HEK293 (cell line): ENCODE measurements at regions not wholly inside any gene's neighbourhood (a gene's known extent, or its start where the extent isn't known, plus 50 kb on each side); places are given as distances from the start of the nearest gene placed in this dataset.

Experiments
- CTCF ChIP-seq: fragments of 450-650 bp; formaldehyde crosslinking; IDR thresholded peaks from 2 replicates; pipeline ENCODE4 v1.5.1; 2016; ENCODE audit warnings: missing biosample characterization, missing genetic modification characterization
- PBX3 ChIP-seq: sonication (generic); formaldehyde crosslinking; IDR thresholded peaks from 2 replicates; pipeline ENCODE4 v1.8.1; 2022; ENCODE audit warnings: mild to moderate bottlenecking, moderate library complexity, missing genetic modification reagents
- SP2 ChIP-seq: fragments of 450-650 bp; formaldehyde crosslinking; IDR thresholded peaks from 2 replicates; pipeline ENCODE4 v1.5.1; 2016; ENCODE audit warnings: missing biosample characterization, missing genetic modification characterization
- SP7 ChIP-seq: fragments of 450-650 bp; formaldehyde crosslinking; IDR thresholded peaks from 2 replicates; pipeline ENCODE4 v1.5.1; 2016; ENCODE audit warnings: missing biosample characterization, missing genetic modification characterization
- ZNF146 ChIP-seq: fragments of 450-650 bp; formaldehyde crosslinking; IDR thresholded peaks from 2 replicates; pipeline ENCODE4 v1.5.1; 2016; ENCODE audit warnings: missing biosample characterization, missing genetic modification characterization
- ZNF148 ChIP-seq: fragments of 450-650 bp; formaldehyde crosslinking; IDR thresholded peaks from 2 replicates; pipeline ENCODE4 v1.5.0; 2017; ENCODE audit warnings: missing biosample characterization, missing genetic modification characterization, borderline replicate concordance
- ZNF214 ChIP-seq: fragments of 450-650 bp; formaldehyde crosslinking; IDR thresholded peaks from 2 replicates; pipeline ENCODE4 v1.5.1; 2017; ENCODE audit warnings: missing biosample characterization, mild to moderate bottlenecking, missing genetic modification characterization, borderline replicate concordance
- ZNF324 ChIP-seq: fragments of 450-650 bp; formaldehyde crosslinking; IDR thresholded peaks from 2 replicates; pipeline ENCODE4 v1.5.1; 2016; ENCODE audit warnings: missing biosample characterization, missing genetic modification characterization
- ZNF521 ChIP-seq: fragments of 450-650 bp; formaldehyde crosslinking; IDR thresholded peaks from 2 replicates; pipeline ENCODE4 v1.5.1; 2017; ENCODE audit warnings: missing biosample characterization, mild to moderate bottlenecking, missing genetic modification characterization
- ZNF639 ChIP-seq: fragments of 450-650 bp; formaldehyde crosslinking; IDR thresholded peaks from 2 replicates; pipeline ENCODE4 v1.5.1; 2016; ENCODE audit warnings: missing biosample characterization, missing genetic modification characterization
- ZSCAN4 ChIP-seq: fragments of 450-650 bp; formaldehyde crosslinking; IDR thresholded peaks from 2 replicates; pipeline ENCODE4 v1.5.1; 2017; ENCODE audit warnings: missing biosample characterization, missing genetic modification characterization

- no peak for TF ChIP-seq SP2 (tag by site-specific recombination)
- no peak for TF ChIP-seq ZNF146
- no peak for TF ChIP-seq CTCF (tag by site-specific recombination)
- TF ChIP-seq ZNF324 (tag by site-specific recombination) = no peak
- no peak for TF ChIP-seq ZNF521
- no peak for TF ChIP-seq ZSCAN4
- no peak for TF ChIP-seq ZNF639 (tag by site-specific recombination)
- TF ChIP-seq ZNF214 (tag by site-specific recombination) = no peak
- TF ChIP-seq ZNF148 = no peak
- TF ChIP-seq PBX3 (CRISPR knock-in tag) = no peak
- TF ChIP-seq SP7 = no peak
Observed at GRCh38 chr7:46968003-46968402, 613.9 kb downstream of the TNS3 start.
